ENCODE measurements at regions not wholly inside any gene's neighbourhood (a gene's known extent, or its start where the extent isn't known, plus 50 kb on each side); places are given as distances from the start of the nearest gene placed in this dataset.
A peak's percentile ranks its signal among the peaks of the same experiment; 100 is the strongest.

DNA sequence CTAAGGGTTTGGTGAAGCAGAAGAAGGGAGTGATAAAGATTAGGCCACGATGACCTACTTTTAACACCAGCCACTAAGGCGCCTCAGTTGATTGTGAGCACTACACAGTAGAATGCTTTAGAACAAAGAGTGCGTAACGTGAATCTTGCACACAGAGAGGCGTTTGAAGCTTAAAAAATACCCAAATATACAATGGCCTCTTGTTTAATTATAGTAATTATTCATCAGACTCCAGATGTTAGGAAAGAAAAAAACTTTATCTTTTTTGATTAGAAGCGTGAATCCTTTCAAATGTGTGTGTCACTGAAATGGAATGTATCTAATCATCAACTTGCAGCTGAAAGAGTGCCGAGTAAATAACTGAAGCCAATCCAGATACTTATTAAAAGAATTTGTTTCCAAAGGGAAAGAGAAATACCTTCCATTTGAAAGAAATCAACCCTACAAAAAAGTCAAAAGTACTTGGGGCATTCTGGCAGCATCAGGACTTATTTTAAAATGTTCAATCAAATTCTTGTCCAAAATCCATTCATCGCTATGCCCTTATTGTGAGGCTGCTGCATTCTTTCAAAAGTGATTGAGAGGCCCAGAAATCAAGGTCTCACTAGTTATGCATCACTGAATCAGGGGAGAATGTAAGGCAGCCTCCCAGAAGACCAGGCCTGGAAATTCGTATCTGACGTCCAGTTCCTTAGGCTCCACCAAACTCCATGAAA is 337.5 kb downstream of the ZNF608 start:
- CTCF ChIA-PET = interaction anchor here (0.7 kb wide), 1 partner anchor 44 kb away, joined by 3 read pairs; no protein-coding TSS in a partner anchor
- TF ChIP-seq, protein P1, sequence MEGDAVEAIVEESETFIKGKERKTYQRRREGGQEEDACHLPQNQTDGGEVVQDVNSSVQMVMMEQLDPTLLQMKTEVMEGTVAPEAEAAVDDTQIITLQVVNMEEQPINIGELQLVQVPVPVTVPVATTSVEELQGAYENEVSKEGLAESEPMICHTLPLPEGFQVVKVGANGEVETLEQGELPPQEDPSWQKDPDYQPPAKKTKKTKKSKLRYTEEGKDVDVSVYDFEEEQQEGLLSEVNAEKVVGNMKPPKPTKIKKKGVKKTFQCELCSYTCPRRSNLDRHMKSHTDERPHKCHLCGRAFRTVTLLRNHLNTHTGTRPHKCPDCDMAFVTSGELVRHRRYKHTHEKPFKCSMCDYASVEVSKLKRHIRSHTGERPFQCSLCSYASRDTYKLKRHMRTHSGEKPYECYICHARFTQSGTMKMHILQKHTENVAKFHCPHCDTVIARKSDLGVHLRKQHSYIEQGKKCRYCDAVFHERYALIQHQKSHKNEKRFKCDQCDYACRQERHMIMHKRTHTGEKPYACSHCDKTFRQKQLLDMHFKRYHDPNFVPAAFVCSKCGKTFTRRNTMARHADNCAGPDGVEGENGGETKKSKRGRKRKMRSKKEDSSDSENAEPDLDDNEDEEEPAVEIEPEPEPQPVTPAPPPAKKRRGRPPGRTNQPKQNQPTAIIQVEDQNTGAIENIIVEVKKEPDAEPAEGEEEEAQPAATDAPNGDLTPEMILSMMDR (IDR thresholded peaks at IDR 0.05; ENCODE audit: unreplicated experiment) = no peak
- no TSS peak for BruUV-seq (replicated peaks)
- H3K27me3 Mint-ChIP-seq (ENCODE audit: unreplicated experiment) = no peaks in the 10 kb centered on the region
- no peak overlapping the region for H3K27ac Mint-ChIP-seq (ENCODE audit: unreplicated experiment)
- peaks cover 2% of the 10 kb centered on the region for H3K9me3 Mint-ChIP-seq (ENCODE audit: low read depth, unreplicated experiment)
- intact Hi-C loops (cut with micrococcal nuclease; ENCODE audit: unreplicated experiment) = loop anchor here (10.0 kb wide), 1 partner anchor 354 kb away; no protein-coding TSS in a partner anchor
- H3K4me1 Mint-ChIP-seq (ENCODE audit: low read depth, unreplicated experiment) = peaks cover 9% of the 10 kb centered on the region
- H3K36me3 Mint-ChIP-seq (ENCODE audit: insufficient read depth, unreplicated experiment) = no peaks in the 10 kb centered on the region
- DNase-seq = no peak
- no peak overlapping the region for H3K4me3 Mint-ChIP-seq (ENCODE audit: low read depth, unreplicated experiment)

DNA sequence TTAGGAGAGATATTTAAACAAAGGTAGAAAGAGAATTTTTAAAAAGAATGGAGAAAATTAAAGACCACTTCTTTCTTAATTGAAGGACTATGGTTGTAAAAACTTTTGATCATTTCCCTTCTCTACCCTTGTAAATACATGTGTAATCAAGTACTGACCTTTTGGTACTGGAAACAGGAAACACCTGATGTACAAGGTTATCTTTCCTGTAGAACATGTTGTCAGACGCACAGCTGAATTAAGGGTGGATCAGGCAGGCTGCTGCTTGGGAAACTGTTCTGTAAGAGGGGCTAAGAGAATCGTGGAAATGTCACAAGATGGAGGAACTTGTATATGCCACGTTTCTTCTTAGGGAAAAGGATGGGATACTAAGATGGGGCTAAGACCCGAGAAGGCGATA is 341.6 kb downstream of the ZNF608 start:
- H3K4me1 Mint-ChIP-seq (ENCODE audit: low read depth, unreplicated experiment) = peaks cover 34% of the 10 kb centered on the region
- H3K27me3 Mint-ChIP-seq (ENCODE audit: unreplicated experiment) = no peaks in the 10 kb centered on the region
- H3K27ac Mint-ChIP-seq (ENCODE audit: unreplicated experiment) = no peak overlapping the region
- no peak overlapping the region for H3K4me3 Mint-ChIP-seq (ENCODE audit: low read depth, unreplicated experiment)
- peaks cover 4% of the 10 kb centered on the region for H3K36me3 Mint-ChIP-seq (ENCODE audit: insufficient read depth, unreplicated experiment)
- BruUV-seq (replicated peaks) = no TSS peak
- CTCF ChIA-PET = no interaction called here
- intact Hi-C loops (cut with micrococcal nuclease; ENCODE audit: unreplicated experiment) = loop anchor here (5.0 to 10.0 kb wide), 3 partner anchors 253 to 350 kb away; no protein-coding TSS in a partner anchor
- H3K9me3 Mint-ChIP-seq (ENCODE audit: low read depth, unreplicated experiment) = no peaks in the 10 kb centered on the region
- TF ChIP-seq, protein P1 (IDR thresholded peaks at IDR 0.05; ENCODE audit: unreplicated experiment) = no peak
- DNase-seq = no peak

DNA sequence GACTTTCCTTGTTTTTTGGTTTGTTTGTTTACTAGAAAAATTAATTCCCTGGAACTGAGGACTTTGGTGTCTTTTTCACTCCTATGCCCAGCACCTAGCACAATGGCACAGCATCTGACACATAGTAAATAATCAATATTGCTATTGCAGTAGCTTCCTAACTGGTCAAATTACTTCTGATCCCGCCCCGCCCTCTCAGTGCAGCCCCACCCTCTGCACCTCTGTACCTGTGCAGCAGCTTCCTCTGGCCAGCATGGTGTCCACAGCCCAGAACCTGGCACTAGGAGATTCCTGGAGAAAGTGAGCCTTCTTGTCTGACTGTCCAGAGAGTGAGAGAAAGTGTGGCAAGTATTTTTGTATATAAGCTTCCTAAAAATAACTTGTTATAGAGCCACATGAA is 343.2 kb downstream of the ZNF608 start:
- H3K27ac Mint-ChIP-seq (ENCODE audit: unreplicated experiment) = no peak overlapping the region
- no peaks in the 10 kb centered on the region for H3K27me3 Mint-ChIP-seq (ENCODE audit: unreplicated experiment)
- no peaks in the 10 kb centered on the region for H3K9me3 Mint-ChIP-seq (ENCODE audit: low read depth, unreplicated experiment)
- no TSS peak for BruUV-seq (replicated peaks)
- no peak overlapping the region for H3K4me3 Mint-ChIP-seq (ENCODE audit: low read depth, unreplicated experiment)
- peak; percentile 72 for DNase-seq
- CTCF ChIA-PET = interaction anchor here (0.9 to 1.0 kb wide), 2 partner anchors 12 to 536 kb away, joined by 3 to 4 read pairs; no protein-coding TSS in a partner anchor
- peaks cover 27% of the 10 kb centered on the region for H3K4me1 Mint-ChIP-seq (ENCODE audit: low read depth, unreplicated experiment)
- peaks cover 4% of the 10 kb centered on the region for H3K36me3 Mint-ChIP-seq (ENCODE audit: insufficient read depth, unreplicated experiment)
- intact Hi-C loops (cut with micrococcal nuclease; ENCODE audit: unreplicated experiment) = loop anchor here (5.0 to 10.0 kb wide), 3 partner anchors 254 to 348 kb away; no protein-coding TSS in a partner anchor
- TF ChIP-seq, protein P1 (IDR thresholded peaks at IDR 0.05; ENCODE audit: unreplicated experiment) = no peak

DNA sequence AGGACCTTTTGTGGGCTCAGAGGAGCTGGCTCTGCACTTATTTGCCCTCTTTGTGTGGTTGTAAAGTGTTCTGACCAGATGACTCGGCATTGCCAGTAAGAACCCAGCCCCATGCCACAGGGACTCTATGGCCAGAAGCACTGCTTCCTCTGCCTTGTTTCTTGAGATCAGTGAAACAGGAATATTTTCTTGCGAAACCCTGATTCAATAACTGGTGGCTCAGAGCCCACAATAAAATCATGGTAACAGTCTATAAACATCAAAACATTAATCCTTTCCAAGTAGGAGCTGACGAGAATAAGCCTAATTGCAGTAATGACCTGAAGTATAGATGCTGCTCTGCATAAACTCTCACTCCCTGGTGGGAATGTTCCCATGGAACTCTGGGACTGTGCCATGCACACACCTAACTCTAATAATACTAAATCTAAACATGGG is 344.3 kb downstream of the ZNF608 start:
- Mint-ChIP-seq H3K4me1 (ENCODE audit: low read depth, unreplicated experiment) (peaks cover 27% of the 10 kb centered on the region), H3K27me3 (ENCODE audit: unreplicated experiment) (no peaks in the 10 kb centered on the region), H3K9me3 (ENCODE audit: low read depth, unreplicated experiment) (no peaks in the 10 kb centered on the region), H3K36me3 (ENCODE audit: insufficient read depth, unreplicated experiment) (peaks cover 4% of the 10 kb centered on the region), H3K27ac (ENCODE audit: unreplicated experiment) (peak overlapping the region; percentile 74), H3K4me3 (ENCODE audit: low read depth, unreplicated experiment) (no peak overlapping the region)
- intact Hi-C loops (cut with micrococcal nuclease; ENCODE audit: unreplicated experiment) = loop anchor here (5.0 to 10.0 kb wide), 3 partner anchors 255 to 347 kb away; no protein-coding TSS in a partner anchor
- CTCF ChIA-PET = interaction anchor here (0.5 to 1.6 kb wide), 4 partner anchors 9 to 992 kb away, joined by 3 to 4 read pairs (median 4); no protein-coding TSS in a partner anchor
- TF ChIP-seq, protein P1 (IDR thresholded peaks at IDR 0.05; ENCODE audit: unreplicated experiment) = no peak
- DNase-seq = peak; percentile 58
- no TSS peak for BruUV-seq (replicated peaks)
